Ishikawa (cell line): ENCODE measurements at regions not wholly inside any gene's neighbourhood (a gene's known extent, or its start where the extent isn't known, plus 50 kb on each side); places are given as distances from the start of the nearest gene placed in this dataset.

Source experiments
- CEBPB ChIP-seq: IDR thresholded peaks from 2 replicates; pipeline ENCODE4 v1.6.1; 2012
- CREB1 ChIP-seq: IDR thresholded peaks from 2 replicates; pipeline ENCODE4 v1.6.1; 2012; ENCODE audit warnings: low read depth
- EGR1 ChIP-seq: IDR thresholded peaks from 2 replicates; pipeline ENCODE4 v1.6.1; 2012
- EP300 ChIP-seq: IDR thresholded peaks from 2 replicates; pipeline ENCODE4 v1.6.1; 2012; ENCODE audit warnings: borderline replicate concordance
- NFIC ChIP-seq: IDR thresholded peaks from 2 replicates; pipeline ENCODE4 v1.6.1; 2012
- RAD21 ChIP-seq: IDR thresholded peaks from 2 replicates; pipeline ENCODE4 v1.6.1; 2012; ENCODE audit warnings: low read depth
- REST ChIP-seq: IDR thresholded peaks from 2 replicates; pipeline ENCODE4 v1.6.1; 2012; ENCODE audit warnings: low read depth, mild to moderate bottlenecking
- TAF1 ChIP-seq: IDR thresholded peaks from 2 replicates; pipeline ENCODE4 v1.6.1; 2012; ENCODE audit warnings: low read depth, mild to moderate bottlenecking
- YY1 ChIP-seq: IDR thresholded peaks from 2 replicates; pipeline ENCODE4 v1.6.1; 2012; ENCODE audit warnings: low read depth

GRCh38 chr5:124102486-124102885 lies 590.5 kb downstream of the CSNK1G3 start:
- no peak for TF ChIP-seq CEBPB
- no peak for TF ChIP-seq REST
- no peak for TF ChIP-seq NFIC
- no peak for TF ChIP-seq TAF1
- TF ChIP-seq EGR1, result no peak
- no peak for TF ChIP-seq EP300
- TF ChIP-seq YY1, result no peak
- no peak for TF ChIP-seq RAD21
- no peak for TF ChIP-seq CREB1
